ENCODE measurements at regions not wholly inside any gene's neighbourhood (a gene's known extent, or its start where the extent isn't known, plus 50 kb on each side); places are given as distances from the start of the nearest gene placed in this dataset.
A peak's percentile ranks its signal among the peaks of the same experiment; 100 is the strongest.

- no peaks in the 10 kb centered on the region for H3K9me2 ChIP-seq (ENCODE audit: insufficient read depth)
- no peak overlapping the region for H3K4me2 ChIP-seq (ENCODE audit: low read length)
- H3K36me3 ChIP-seq (ENCODE audit: control insufficient read depth in 1 of 2, insufficient read depth in 2 of 2, low read length in 2 of 2), result no peaks in the 10 kb centered on the region
- no peaks in the 10 kb centered on the region for H4K20me1 ChIP-seq (ENCODE audit: insufficient read depth)
- DNase-seq (ENCODE audit: low read depth, low spot score), result peak; percentile 1
- ChIA-PET CTCF (no interaction called here), RAD21 (ENCODE audit: low non-redundant PET in 1 of 2, low total read pairs in 2 of 2, uncharacterized antibody in 2 of 2, unreplicated experiment in 2 of 2) (no interaction called here), POLR2A (no interaction called here)
- H3K27me3 ChIP-seq (ENCODE audit: insufficient read depth, low read length), result no peaks in the 10 kb centered on the region
- no peak overlapping the region for H3K4me3 ChIP-seq (replicated peaks in 1 of 2; ENCODE audit: low read depth in 1 of 2, low read length in 2 of 2)
- intact Hi-C loops (cut with micrococcal nuclease), result no loop called here
- no peaks in the 10 kb centered on the region for H3K79me2 ChIP-seq (ENCODE audit: insufficient read depth, low read length)
- no peak overlapping the region for H3K27ac ChIP-seq (ENCODE audit: low read depth, low read length)
- no peak overlapping the region for H3K9ac ChIP-seq (ENCODE audit: low read length)
- no peaks in the 10 kb centered on the region for H3K4me1 ChIP-seq (ENCODE audit: control insufficient read depth in 1 of 2, insufficient read depth in 2 of 2, low read length in 2 of 2)
- H3K9me3 ChIP-seq (ENCODE audit: control insufficient read depth in 1 of 2, insufficient read depth in 1 of 2, low read depth in 1 of 2, low read length in 2 of 2), result no peaks in the 10 kb centered on the region
- peak; percentile 73 for ATAC-seq
- H2AFZ ChIP-seq (ENCODE audit: low read depth, low read length, poor library complexity, severe bottlenecking), result no peak overlapping the region
- TF ChIP-seq ATF3 (IDR thresholded peaks at IDR 0.05) (no peak), CTCF (IDR thresholded peaks at IDR 0.05 in 2 of 3, conservative IDR thresholded peaks at IDR 0.05 in 1 of 3; ENCODE audit: borderline replicate concordance in 1 of 3, insufficient read depth in 1 of 3, low read depth in 2 of 3, low read length in 2 of 3) (peak in 1 of 3 experiments; percentile 18; a peak in 1 of 6 replicates)
- BruUV-seq (replicated peaks), result no TSS peak
Measured at GRCh38 chr4:137180349-137180748, 351.9 kb downstream of the PCDH18 start.

- ChIA-PET RAD21 (ENCODE audit: low non-redundant PET in 1 of 2, low total read pairs in 2 of 2, uncharacterized antibody in 2 of 2, unreplicated experiment in 2 of 2) (no interaction called here), CTCF (no interaction called here), POLR2A (no interaction called here)
- Histone ChIP-seq H3K9me2 (ENCODE audit: insufficient read depth) (no peaks in the 10 kb centered on the region), H3K27ac (ENCODE audit: low read depth, low read length) (no peak overlapping the region), H2AFZ (ENCODE audit: low read depth, low read length, poor library complexity, severe bottlenecking) (no peak overlapping the region), H3K4me3 (replicated peaks in 1 of 2; ENCODE audit: low read depth in 1 of 2, low read length in 2 of 2) (no peak overlapping the region), H4K20me1 (ENCODE audit: insufficient read depth) (no peaks in the 10 kb centered on the region), H3K9ac (ENCODE audit: low read length) (no peak overlapping the region), H3K4me2 (ENCODE audit: low read length) (no peak overlapping the region), H3K27me3 (ENCODE audit: insufficient read depth, low read length) (no peaks in the 10 kb centered on the region), H3K9me3 (ENCODE audit: control insufficient read depth in 1 of 2, insufficient read depth in 1 of 2, low read depth in 1 of 2, low read length in 2 of 2) (no peaks in the 10 kb centered on the region), H3K36me3 (ENCODE audit: control insufficient read depth in 1 of 2, insufficient read depth in 2 of 2, low read length in 2 of 2) (no peaks in the 10 kb centered on the region), H3K4me1 (ENCODE audit: control insufficient read depth in 1 of 2, insufficient read depth in 2 of 2, low read length in 2 of 2) (no peaks in the 10 kb centered on the region), H3K79me2 (ENCODE audit: insufficient read depth, low read length) (no peaks in the 10 kb centered on the region)
- TF ChIP-seq EZH2 (IDR thresholded peaks at IDR 0.05), result no peak
- TF ChIP-seq CEBPB (IDR thresholded peaks at IDR 0.05; ENCODE audit: low read depth), result no peak
- no peak for TF ChIP-seq TCF7L2 (IDR thresholded peaks at IDR 0.05; ENCODE audit: borderline replicate concordance, extremely low read depth, insufficient read depth, insufficient read length)
- no peak for TF ChIP-seq YY1 (IDR thresholded peaks at IDR 0.05; ENCODE audit: extremely low read depth, insufficient replicate concordance, low read depth, low read length)
- TF ChIP-seq ZFX (IDR thresholded peaks at IDR 0.05), result no peak
- no peak for TF ChIP-seq ATF3 (IDR thresholded peaks at IDR 0.05)
- no peak for TF ChIP-seq ZBTB33 (IDR thresholded peaks at IDR 0.05; ENCODE audit: extremely low read depth, insufficient replicate concordance, low read length)
- TF ChIP-seq POLR2A (IDR thresholded peaks at IDR 0.05; ENCODE audit: borderline replicate concordance, extremely low read depth, insufficient read depth, insufficient read length), result no peak
- TF ChIP-seq JUND (IDR thresholded peaks at IDR 0.05), result no peak
- DNase-seq (ENCODE audit: low read depth, low spot score), result no peak
- intact Hi-C loops (cut with micrococcal nuclease), result no loop called here
- BruUV-seq (replicated peaks), result no TSS peak
- ATAC-seq, result no peak
Measured at GRCh38 chr4:137156807-137157206, 375.5 kb downstream of the PCDH18 start.

Data from HCT116 (cell line).